ENCODE measurements at regions not wholly inside any gene's neighbourhood (a gene's known extent, or its start where the extent isn't known, plus 50 kb on each side); places are given as distances from the start of the nearest gene placed in this dataset.
"Not testable (repeated sequence)": the region's sequence is repeated elsewhere in the genome, so short reads cannot be mapped to it uniquely, and the experiment has no call there.

DNA sequence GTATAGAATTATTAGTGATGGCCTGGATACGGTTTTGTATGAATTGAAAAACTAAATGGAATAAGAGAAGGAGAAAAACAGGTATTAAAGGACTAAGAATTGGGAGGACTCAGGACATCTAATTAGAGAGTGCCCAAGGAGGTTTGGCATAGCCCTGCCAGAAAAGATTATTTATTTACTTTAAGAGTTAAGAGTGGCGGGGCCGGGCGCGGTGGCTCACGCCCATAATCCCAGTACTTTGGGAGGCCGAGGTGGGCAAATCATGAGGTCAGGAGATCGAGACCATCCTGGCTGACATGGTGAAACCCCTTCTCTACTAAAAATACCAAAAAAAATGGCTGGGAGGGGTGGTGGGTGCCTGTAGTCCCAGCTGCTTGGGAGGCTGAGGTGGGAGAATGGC lies 115.2 kb upstream of the KCNJ3 start:
- DNase-seq = not testable (repeated sequence)

DNA sequence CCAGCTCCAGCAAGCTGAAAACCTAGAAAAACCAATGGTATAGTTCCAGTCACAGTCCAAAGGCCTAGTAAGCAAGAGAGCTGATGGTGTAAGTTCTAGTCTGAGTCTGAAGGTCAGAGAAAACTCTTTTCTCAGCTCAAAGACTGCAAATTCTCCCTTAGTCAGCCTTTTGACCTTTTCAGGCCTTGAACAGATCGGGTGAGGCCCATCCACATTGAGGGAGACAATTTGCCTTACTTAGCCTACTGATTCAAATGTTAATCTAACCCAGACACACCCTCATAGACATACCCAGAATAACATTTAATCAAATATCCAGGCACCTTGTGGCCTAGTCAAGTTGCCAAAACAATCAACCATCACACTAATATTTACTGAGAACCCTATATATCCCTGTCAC lies 110.8 kb upstream of the KCNJ3 start:
- DNase-seq = no peak

DNA sequence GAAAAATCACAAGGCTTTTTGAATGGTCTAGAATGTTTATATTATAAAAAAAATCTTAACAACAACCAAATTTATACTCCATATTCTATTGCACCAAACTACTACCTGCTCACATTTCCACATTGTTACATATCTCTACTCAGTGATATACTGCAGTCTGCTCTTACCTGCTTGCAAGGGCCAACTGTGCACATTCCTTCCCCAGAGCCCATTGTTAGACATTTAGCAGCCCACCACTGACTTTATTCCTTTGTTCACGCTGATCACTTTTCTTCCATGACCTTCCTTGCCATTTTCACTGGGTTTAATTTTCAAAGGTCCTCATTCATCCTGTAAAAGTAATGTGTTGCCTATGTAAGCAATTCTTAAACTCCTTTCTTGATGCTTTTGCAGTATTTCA lies 109.7 kb upstream of the KCNJ3 start:
- no peak for DNase-seq

DNA sequence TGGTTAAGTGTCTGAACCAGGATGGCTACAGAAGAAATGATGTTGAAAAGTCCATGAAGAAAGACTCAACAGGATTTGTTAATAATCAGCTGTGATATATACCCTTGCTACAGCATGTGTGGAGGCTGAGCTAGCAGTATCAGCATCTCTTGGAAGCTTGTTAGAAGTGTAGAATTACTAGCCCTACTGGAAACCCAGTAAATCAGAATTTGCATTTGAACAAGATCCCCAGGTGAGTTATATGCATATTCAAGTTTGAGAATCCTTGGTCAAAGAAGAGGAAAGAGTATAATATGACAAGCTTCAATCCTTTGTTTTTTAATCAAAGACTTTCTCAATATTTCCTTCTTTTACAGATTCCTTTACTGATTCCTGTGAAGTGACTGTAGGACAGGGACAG lies 109.0 kb upstream of the KCNJ3 start:
- no peak for DNase-seq

DNA sequence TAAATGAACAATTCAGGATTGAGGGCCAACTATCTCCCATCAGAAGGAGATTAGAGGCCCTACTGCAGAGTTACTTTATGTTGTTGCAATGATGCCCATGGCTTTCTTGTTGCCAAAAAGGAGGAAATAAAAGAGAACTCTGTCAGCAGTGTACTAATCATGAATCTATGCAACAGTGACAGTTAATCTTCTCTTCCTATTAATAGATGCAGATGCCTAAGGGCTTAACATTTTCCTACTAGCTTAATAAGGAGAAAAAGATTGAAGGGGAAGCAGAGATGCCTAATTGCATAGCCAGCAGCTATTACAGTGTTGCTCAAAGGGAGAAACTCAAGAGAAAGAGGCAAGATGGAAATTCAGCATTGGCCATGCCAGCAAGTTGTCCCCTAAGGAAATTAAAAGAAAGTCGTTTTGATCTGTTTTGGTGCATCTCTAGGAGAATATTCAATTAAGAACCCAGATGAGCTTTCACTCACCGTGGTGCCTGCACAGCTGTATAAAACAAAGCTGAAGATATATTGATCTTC lies 107.1 kb upstream of the KCNJ3 start:
- DNase-seq = no peak

DNA sequence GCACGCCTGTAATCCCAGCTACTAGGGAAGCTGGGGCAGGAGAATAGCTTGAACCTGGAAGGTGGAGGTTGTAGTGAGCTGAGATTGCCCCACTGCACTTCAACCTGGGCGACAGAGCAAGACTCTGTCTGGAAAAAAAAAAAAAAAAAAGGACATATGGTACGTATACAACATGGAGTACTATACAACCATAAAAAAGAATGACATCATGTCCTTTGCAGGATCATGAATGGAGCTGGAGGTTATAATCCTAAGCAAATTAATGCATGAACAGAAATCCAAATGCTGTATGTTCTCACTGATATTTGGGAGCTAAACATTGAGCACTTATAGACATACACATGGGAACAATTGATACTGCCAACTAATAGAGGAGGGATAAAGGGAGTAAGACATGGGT lies 99.3 kb upstream of the KCNJ3 start:
- DNase-seq = no peak

DNA sequence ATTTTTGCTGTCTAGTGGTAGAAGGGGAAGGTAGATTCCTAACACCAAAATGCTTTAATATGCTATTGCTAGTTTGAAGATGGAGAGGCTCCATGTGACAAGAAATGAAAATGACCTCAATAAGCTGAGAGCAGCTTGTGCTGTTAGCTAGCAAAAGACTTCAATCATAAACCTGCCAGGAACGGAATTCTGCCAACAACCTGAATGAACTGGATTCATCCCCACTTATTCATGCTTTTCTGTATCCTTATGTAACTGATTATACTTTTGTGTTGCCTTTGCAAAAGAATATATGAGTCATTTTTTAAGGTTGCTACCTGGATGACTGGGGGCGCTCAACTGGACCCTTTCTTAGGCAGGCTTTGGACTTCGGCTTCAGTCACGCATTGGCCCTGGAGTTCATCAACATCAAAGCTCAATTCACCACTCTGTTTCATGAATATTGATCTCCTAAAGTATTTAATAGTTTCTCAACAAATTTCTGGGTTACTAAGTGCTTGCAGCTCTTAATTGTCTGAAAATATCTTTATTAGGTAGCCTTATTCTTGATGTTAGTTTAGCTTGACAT lies 97.5 kb upstream of the KCNJ3 start:
- no peak for DNase-seq

DNA sequence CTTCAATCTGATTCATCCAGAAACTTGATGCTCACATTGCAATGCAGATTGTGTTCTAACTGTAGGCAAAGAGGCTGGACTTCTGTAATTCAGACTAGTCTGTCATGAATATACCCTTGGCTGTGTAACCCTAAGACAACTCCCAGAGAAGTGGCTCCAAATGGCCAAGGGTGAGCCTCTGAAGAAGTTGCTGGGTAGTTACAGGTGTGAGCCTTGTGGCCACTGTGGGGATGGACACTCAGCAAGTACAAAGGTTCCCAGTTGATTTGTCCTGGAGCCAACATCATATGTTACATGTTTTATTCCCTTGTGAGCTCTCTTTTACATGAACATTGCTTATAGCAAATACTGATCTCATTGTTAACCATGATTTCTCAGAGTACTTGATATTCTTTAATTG lies 94.8 kb upstream of the KCNJ3 start:
- DNase-seq = no peak

DNA sequence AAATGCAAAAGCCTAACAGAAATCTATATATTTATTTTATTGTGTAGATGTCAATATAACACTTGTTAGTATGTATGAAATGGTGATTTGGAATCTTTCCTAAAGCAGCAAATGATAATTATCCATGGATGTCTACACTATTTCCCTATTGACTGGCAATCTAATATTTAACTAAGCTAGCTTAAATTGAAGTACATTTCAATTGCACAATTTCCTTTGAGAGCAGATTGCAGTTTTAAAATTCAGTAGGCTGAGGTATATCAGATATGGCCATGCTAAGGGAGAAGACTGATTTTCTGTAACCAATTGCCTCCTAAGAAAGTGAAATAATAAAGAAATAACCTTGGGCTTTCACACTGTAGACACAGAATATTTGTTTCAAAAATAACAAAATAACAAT lies 90.1 kb upstream of the KCNJ3 start:
- DNase-seq = no peak

DNA sequence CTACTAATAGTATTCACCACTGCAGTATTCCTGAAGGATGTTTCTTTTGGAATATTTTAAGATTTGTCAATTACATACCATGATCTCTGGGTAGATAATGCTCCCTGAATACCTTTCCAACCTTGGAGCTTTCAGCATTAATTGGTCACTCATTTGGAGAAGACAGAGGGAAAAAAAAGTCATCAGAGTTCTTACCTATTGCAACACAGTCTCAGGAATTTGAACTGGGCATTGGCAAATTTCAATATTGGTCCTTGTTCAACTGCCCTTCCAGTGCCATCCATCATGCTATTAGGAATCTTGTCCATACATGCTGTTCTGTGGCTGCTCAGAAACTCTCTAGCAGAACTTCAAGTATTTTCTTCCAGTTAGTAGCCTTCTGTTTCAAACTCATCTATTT lies 83.6 kb upstream of the KCNJ3 start:
- no peak for DNase-seq

DNA sequence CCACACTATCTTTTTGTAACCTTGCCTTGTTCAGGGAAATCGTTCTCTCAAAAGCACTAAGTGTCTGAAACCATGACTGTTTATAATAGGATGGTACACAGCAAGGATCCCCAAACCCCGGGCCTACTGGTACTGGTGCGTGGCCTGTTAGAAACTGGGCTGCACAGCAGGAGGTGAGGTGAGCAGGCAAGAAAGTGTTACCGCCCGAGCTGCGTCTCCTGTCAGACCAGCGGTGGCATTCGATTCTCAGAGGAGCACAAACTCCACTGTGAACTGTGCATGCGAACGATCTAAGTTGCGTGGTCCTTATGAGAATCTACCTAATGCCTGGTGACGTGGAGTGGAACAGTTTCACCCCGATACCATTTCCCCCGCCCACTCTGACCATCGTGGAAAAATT lies 81.8 kb upstream of the KCNJ3 start:
- DNase-seq = no peak

DNA sequence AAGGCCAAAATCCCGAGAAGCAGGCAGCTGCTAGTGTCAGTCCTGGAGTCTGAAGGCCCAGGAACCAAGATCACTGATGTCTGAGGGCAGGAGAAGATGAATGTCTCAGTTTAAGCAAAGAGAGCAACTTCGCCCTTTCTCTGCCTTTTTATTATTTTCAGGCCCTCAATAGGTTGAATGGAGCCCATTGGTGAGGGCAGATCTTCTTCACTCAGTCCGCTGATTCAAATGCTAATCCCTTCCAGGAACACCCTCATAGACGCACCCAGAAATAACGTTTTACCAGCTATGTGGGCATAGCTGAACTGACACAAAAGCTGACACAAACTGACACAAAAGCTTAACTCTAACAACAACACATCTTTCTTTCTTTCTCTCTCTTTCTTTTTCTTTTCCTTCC lies 78.0 kb upstream of the KCNJ3 start:
- no peak for DNase-seq

DNA sequence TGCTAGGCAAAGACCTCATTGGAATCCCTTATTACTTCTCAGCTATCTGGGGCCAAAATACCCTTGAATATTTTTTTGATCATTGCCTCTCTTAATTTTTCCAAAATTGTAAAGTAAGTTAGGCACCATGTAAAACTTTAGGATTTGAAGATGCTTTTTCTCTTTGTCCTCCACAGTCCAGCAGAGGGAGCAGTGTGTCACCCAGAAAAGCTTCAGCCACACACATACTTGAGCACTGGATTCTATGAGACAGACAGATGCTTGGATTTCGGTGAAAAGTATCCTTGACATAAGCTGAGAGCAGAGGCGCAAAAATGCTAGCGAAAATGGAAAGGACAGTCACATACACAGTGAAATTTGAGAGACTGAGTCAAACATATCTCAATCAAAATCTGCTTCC lies 74.7 kb upstream of the KCNJ3 start:
- DNase-seq = peak; percentile 50

DNA sequence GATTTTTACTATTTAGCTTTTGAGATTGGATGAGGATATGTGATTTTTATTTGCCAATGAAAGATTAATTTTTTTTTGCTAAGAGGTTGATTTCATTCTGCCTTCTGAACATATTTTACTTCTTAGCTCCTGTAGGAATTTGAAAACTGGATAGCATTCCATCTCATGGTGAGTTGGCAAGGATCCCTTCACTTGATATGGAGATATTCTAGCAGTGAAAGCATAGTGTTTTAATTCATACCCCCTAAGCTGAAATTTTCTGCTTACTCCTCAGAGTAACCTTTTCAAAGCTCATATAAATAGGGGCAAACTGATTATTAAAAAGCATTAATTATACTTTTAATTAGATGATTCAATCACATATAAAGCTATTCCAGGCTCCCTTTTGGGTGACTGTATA lies 61.0 kb upstream of the KCNJ3 start:
- DNase-seq = no peak

DNA sequence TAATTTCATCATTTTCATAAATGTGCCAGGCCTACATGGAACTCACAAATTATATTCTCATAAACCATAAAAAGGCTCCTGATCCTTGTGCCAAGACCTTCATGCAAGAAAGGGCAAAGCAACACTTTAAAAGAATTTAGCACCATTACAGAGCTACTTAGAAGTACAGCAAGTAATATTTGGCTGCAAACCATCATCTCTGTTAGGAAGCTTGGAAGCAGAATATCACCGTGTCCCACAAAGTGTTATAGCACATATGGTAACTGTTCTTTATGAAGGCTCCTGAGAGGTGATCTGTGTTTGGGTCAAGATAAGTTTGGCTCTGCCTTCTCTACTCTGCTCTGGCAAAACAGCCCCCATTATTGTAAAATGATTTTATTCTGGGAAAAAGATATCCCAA lies 59.7 kb upstream of the KCNJ3 start:
- DNase-seq = no peak

DNA sequence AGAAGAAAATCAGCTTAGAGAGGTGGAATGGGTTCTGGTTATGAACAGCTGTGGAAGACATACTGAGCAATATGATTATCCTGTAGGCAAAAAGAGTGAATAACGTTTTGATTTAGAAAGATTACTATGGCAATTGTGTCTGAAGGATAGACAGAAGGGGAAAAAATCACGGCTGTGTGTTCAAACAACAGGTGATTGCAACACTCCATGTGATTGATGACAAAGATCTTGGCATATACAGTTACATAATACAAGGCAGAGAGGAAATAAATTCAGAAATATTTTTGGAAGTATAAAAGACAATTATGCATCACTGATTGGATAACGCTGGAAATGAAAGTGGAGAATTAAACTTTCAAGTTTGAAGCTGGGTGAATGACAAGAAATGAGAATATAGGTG lies 58.5 kb upstream of the KCNJ3 start:
- no peak for DNase-seq

All from COR-L47 (cell line).